Peyer's patch (tissue), 4 donors: ENCODE measurements at regions not wholly inside any gene's neighbourhood (a gene's known extent, or its start where the extent isn't known, plus 50 kb on each side); places are given as distances from the start of the nearest gene placed in this dataset.

Experiments
- DNase-seq, 3 donors: peaks; one replicate each; pipeline ENCODE4 v3.0.0-alpha.2; 2017 to 2019
- H3K27ac ChIP-seq, 4 donors: fragments of 200-600 bp; sonication (generic); one replicate each; pipeline ENCODE4 v1.5.1; 2016 to 2019
- H3K27me3 ChIP-seq, 2 donors: fragments of 200-600 bp; sonication (generic); one replicate each; pipeline ENCODE4 v1.5.1; 2019
- H3K36me3 ChIP-seq, 3 donors: fragments of 200-600 bp; sonication (generic); one replicate each; pipeline ENCODE4 v1.5.1; 2016 to 2019
- H3K4me1 ChIP-seq, 4 donors: fragments of 200-600 bp; sonication (generic); one replicate each; pipeline ENCODE4 v1.5.1; 2016 to 2019
- H3K4me3 ChIP-seq, 4 donors: fragments of 200-600 bp; sonication (generic); 1 replicate in 3 of 4; 2 replicates in 1 of 4; pipeline ENCODE4 v1.5.1; 2016 to 2019; ENCODE audit warnings: mild to moderate bottlenecking in 1 of 4
- H3K9me3 ChIP-seq, 4 donors: fragments of 200-600 bp; sonication (generic); one replicate each; pipeline ENCODE4 v1.5.1; 2016 to 2019; ENCODE audit warnings: mild to moderate bottlenecking in 1 of 4
- POLR2A ChIP-seq, 2 donors: fragments of 450-650 bp; IDR thresholded peaks; one replicate each; pipeline ENCODE4 v1.5.1; 2017; ENCODE audit warnings: antibody characterized with exemption in 2 of 2, mild to moderate bottlenecking in 2 of 2, moderate library complexity in 2 of 2
- TF ChIP-seq, protein P1 (sequence below), 6 experiments: fragments of 450-650 bp in 4 of 6; fragments of 200-600 bp in 2 of 6; sonication (generic) in 1 of 6; IDR thresholded peaks; one replicate each; pipeline ENCODE4 v1.5.1; 2017 to 2019; ENCODE audit warnings: antibody characterized with exemption in 6 of 6, mild to moderate bottlenecking in 3 of 6, moderate library complexity in 1 of 6

DNA sequence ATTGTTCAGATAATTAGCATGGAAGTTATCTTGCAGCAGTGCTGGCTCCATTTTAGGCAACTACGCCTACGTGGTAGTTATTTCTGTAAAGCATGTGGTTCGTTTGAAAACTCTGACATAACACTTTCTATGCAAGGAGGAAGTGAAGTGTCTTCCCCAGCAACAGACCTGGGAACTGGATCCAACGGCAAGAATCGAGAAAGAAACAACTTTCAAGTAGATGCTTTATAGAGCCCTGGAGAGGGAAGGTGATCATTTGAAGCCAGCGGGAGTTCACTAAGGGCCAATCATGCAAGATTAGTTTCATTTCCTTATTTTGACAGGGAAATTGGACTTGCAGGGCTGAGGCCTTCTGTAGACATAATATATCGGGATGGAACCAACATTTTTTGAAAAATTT lies 218.3 kb downstream of the ACKR3 start:
- Histone ChIP-seq H3K36me3 (no peaks in the 10 kb centered on the region), H3K9me3 (no peaks in the 10 kb centered on the region), H3K4me1 (no peaks in the 10 kb centered on the region), H3K27me3 (no peaks in the 10 kb centered on the region), H3K27ac (no peak overlapping the region), H3K4me3 (no peak overlapping the region)
- no peak for DNase-seq
- TF ChIP-seq, protein P1, sequence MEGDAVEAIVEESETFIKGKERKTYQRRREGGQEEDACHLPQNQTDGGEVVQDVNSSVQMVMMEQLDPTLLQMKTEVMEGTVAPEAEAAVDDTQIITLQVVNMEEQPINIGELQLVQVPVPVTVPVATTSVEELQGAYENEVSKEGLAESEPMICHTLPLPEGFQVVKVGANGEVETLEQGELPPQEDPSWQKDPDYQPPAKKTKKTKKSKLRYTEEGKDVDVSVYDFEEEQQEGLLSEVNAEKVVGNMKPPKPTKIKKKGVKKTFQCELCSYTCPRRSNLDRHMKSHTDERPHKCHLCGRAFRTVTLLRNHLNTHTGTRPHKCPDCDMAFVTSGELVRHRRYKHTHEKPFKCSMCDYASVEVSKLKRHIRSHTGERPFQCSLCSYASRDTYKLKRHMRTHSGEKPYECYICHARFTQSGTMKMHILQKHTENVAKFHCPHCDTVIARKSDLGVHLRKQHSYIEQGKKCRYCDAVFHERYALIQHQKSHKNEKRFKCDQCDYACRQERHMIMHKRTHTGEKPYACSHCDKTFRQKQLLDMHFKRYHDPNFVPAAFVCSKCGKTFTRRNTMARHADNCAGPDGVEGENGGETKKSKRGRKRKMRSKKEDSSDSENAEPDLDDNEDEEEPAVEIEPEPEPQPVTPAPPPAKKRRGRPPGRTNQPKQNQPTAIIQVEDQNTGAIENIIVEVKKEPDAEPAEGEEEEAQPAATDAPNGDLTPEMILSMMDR (IDR thresholded peaks at IDR 0.05), result no peak
- no peak for TF ChIP-seq POLR2A (IDR thresholded peaks at IDR 0.05)

DNA sequence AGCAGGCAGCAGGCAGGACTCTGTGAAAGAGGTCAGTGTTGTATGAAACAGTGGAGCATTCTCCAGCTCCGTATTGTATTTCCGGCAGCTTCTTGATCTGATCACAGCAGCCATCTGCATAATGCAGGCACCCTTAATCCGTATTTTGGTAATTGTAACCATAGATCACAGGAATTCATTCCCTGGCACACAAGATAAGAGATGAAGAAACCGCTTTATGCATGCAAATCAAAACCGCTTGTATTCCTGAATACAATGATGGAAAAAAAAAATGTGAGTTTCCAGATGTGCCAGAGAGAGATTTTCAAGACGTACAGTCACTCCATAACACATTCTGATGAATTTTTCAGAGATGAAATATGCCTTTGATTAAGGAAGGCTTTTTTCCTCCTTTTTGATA lies 221.3 kb downstream of the ACKR3 start:
- H3K9me3 ChIP-seq, result no peaks in the 10 kb centered on the region

DNA sequence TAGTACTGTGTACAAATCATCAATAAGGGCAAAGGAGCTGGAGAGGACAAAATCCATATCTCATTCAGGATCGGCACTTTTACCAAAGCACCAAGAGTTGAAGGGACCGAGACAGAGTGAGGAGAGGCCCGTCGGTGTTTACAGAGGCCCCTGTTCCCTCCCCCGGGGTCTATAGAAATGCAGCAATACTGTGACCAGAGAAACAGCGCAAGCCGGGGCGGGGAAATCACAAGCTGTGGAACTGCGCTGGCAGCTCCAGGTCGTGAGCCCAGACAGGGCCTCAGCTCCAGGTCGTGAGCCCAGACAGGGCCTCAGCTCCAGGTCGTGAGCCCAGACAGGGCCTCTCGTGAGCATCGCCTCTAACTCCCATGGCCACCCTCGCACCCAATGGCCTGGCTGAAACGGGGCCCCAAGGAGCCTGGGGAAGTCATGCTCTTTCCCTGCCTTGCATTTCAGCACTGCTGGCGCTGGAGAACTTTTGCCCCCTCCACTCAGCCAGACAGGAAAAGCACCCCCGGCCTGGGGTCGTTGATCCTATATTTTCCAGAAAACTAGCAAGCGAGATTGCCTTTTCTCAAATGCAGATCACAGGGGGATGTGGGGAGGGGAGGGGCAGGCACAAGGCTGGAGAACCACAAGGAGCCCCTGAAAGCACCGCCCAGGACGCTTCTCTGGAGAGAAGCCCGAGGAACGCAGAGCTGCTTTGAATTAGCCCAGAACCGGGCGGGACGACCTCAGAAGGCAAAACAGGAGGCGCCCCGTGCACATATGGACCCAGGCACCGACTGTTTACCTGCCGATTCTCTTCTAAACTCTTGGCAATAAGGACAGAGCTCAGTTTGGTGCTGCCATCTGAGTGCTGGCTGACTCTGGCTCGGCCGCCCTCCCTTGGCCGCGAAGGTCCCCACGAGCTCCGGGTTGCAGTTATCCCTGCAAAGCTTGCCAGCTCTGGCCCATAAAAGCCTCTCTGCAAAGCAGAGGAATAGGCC lies 223.7 kb downstream of the ACKR3 start:
- H3K27ac ChIP-seq, result no peak overlapping the region
- no peaks in the 10 kb centered on the region for H3K27me3 ChIP-seq
- TF ChIP-seq, protein P1 (IDR thresholded peaks at IDR 0.05), result no peak
- no peaks in the 10 kb centered on the region for H3K9me3 ChIP-seq
- DNase-seq, result no peak
- H3K4me1 ChIP-seq, result no peaks in the 10 kb centered on the region
- no peak overlapping the region for H3K4me3 ChIP-seq
- no peaks in the 10 kb centered on the region for H3K36me3 ChIP-seq

More for the DNA sequence above, 221.3 kb downstream of the ACKR3 start:
- Histone ChIP-seq H3K36me3 (no peaks in the 10 kb centered on the region), H3K27ac (no peak overlapping the region), H3K4me1 (no peaks in the 10 kb centered on the region), H3K4me3 (no peak overlapping the region), H3K27me3 (no peaks in the 10 kb centered on the region)
- TF ChIP-seq, protein P1 (IDR thresholded peaks at IDR 0.05), result no peak
- no peak for TF ChIP-seq POLR2A (IDR thresholded peaks at IDR 0.05)
- no peak for DNase-seq

DNA sequence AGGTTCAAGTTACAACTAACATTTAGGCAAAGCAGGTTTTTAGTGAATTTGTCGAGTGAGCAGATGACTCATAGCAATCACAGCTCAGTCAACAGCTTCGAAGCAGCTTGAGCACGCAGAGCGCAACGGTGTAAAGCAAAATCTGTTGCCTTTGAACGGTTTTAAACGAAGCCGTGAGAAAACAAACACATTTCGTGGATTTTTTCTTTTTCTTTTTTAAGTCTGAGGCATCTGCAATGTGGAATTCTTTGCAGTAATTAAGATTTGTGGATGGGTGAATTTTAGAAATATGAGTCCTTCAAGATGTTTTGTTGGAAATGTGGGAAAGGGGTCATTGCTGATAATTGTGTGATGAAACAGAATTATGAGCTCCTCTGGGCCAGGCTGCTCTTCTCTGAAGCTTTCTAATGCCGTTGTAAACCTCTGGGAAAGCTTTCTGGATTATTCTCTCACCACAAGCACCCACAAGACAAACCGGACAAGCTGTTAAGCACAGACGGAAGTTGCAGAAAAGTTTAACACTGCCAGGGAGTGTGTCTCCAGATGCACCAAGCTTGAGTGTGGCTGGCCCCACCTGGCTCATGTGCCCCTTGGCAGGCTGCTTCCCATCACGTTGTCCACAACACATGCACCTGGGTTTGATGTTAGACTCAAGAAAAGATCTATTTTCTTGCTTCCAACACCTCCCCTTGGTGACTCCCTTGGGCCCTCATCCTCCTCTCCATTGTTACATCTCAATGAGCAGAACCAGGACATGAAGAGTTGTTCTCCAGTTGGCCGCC lies 224.7 kb downstream of the ACKR3 start:
- no peak overlapping the region for H3K27ac ChIP-seq
- DNase-seq, result no peak
- no peaks in the 10 kb centered on the region for H3K27me3 ChIP-seq

DNA sequence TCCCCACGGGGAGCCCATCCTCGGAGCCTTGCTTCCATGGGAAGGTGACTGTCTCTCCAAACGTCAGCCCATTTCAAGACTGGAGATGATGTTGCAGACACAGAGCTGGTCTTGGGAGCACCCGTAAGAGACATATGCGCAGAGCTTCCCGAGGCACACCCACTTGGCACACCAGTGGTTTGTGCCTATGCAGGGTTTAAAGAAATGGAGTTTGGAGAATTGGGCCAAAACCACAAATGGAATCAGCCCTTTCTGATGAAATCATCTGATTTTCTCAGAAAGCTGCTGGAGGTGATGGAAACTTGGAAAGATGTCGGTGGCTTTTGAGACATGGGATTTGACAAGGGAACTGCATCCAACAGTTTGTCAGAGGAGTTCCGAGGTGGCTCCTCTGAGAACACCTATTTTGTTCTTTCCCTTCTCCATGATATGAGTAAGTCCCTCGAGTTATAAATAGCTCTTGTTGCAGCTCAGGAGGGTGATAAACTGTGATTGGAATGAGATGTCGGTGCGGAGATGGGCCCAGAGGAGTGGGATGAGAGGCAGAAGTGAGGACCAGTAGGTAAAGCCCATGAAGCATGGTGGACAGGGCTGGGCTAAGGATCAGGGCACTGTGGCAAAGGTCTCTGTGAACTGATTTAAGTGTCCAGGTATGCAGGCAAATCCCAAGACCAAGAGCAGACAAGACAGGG lies 225.7 kb downstream of the ACKR3 start:
- Histone ChIP-seq H3K27ac (no peak overlapping the region), H3K9me3 (no peaks in the 10 kb centered on the region), H3K36me3 (no peaks in the 10 kb centered on the region), H3K4me3 (no peak overlapping the region), H3K4me1 (no peaks in the 10 kb centered on the region), H3K27me3 (no peaks in the 10 kb centered on the region)
- TF ChIP-seq, protein P1 (IDR thresholded peaks at IDR 0.05), result no peak
- TF ChIP-seq POLR2A (IDR thresholded peaks at IDR 0.05), result no peak
- DNase-seq, result no peak

More for the DNA sequence above, 224.7 kb downstream of the ACKR3 start:
- Histone ChIP-seq H3K4me3 (no peak overlapping the region), H3K4me1 (no peaks in the 10 kb centered on the region), H3K9me3 (no peaks in the 10 kb centered on the region), H3K36me3 (no peaks in the 10 kb centered on the region)
- TF ChIP-seq, protein P1 (IDR thresholded peaks at IDR 0.05), result no peak
- TF ChIP-seq POLR2A (IDR thresholded peaks at IDR 0.05), result no peak
